Mucosa of descending colon (tissue), 3 donors: ENCODE measurements at regions not wholly inside any gene's neighbourhood (a gene's known extent, or its start where the extent isn't known, plus 50 kb on each side); places are given as distances from the start of the nearest gene placed in this dataset.
A peak's percentile ranks its signal among the peaks of the same experiment; 100 is the strongest.

Experiments used
- ATAC-seq: fragments of 200-7000 bp; cut with Tn5 transposase; one replicate; pipeline ENCODE4 v1.9.1; 2020; ENCODE audit warnings: mild to moderate bottlenecking, moderate library complexity
- DNase-seq, 3 donors: peaks; one replicate each; pipeline ENCODE4 v3.0.0-alpha.2; 2020
- H3K36me3 ChIP-seq: fragments of 200-600 bp; one replicate; pipeline ENCODE4 v1.8.0; 2021; ENCODE audit warnings: low read depth, mild to moderate bottlenecking
- H3K4me1 ChIP-seq: fragments of 200-600 bp; one replicate; pipeline ENCODE4 v1.8.0; 2021; ENCODE audit warnings: low read depth, mild to moderate bottlenecking
- H3K4me3 ChIP-seq: fragments of 200-600 bp; one replicate; pipeline ENCODE4 v1.8.0; 2021; ENCODE audit warnings: mild to moderate bottlenecking
- H3K9me3 ChIP-seq: fragments of 200-600 bp; one replicate; pipeline ENCODE4 v1.8.0; 2021; ENCODE audit warnings: mild to moderate bottlenecking
- CTCF ChIP-seq: fragments of 200-600 bp; IDR thresholded peaks from one replicate; pipeline ENCODE4 v1.8.0; 2022; ENCODE audit warnings: antibody characterized with exemption, mild to moderate bottlenecking
- intact Hi-C, 2 donors: fragments of 100-400 bp; cut with DNase I in 1 of 2; cut with micrococcal nuclease in 1 of 2; formaldehyde crosslinking; loops; one replicate each; pipeline versions ENCODE4 v1.11.0 to v1.11.1; 2022; cut with DNase I, micrococcal nuclease
- donor health status: DM: no; HTN: no; CAD: no; lungs with moderate emphysema.
- donor health status: DM: no; HTN: no; CAD: no.
- donor health status: DM: no; HTN: yes; CAD: no.

GRCh38 chr5:96336351-96336985 lies 96.6 kb downstream of the PCSK1 start:
- H3K4me3 ChIP-seq, result no peak overlapping the region
- no peaks in the 10 kb centered on the region for H3K9me3 ChIP-seq
- H3K4me1 ChIP-seq, result peaks cover under 1% of the 10 kb centered on the region
- peak; percentile 81 for ATAC-seq
- peak in 1 of 3 donors; percentile 93 for DNase-seq
- intact Hi-C loops, result loop anchor here (5.0 to 10.0 kb wide), 3 partner anchors 372 to 479 kb away; partner anchors contain the start of gene ELL2 (in 1 of the 2)
- H3K36me3 ChIP-seq, result no peaks in the 10 kb centered on the region
- TF ChIP-seq CTCF, result peak; percentile 67

GRCh38 chr5:96335873-96336272 lies 97.2 kb downstream of the PCSK1 start:
- no peak overlapping the region for H3K4me3 ChIP-seq
- H3K36me3 ChIP-seq, result no peaks in the 10 kb centered on the region
- peaks cover 6% of the 10 kb centered on the region for H3K4me1 ChIP-seq
- H3K9me3 ChIP-seq, result no peaks in the 10 kb centered on the region
- intact Hi-C loops, result loop anchor here (5.0 to 10.0 kb wide), 3 partner anchors 371 to 479 kb away; partner anchors contain the start of gene ELL2 (in 1 of the 2)
- TF ChIP-seq CTCF, result no peak
- DNase-seq (no peak), ATAC-seq (peak; percentile 44)

- intact Hi-C loops, result loop anchor here in 1 of 2 donors (10.0 kb wide), 1 partner anchor 369 kb away; the partner anchor contains the start of gene ELL2
- Histone ChIP-seq H3K4me1 (peaks cover 8% of the 10 kb centered on the region), H3K36me3 (no peaks in the 10 kb centered on the region), H3K9me3 (no peaks in the 10 kb centered on the region), H3K4me3 (no peak overlapping the region)
- no peak for TF ChIP-seq CTCF
- DNase-seq (no peak), ATAC-seq (no peak)
Measured at GRCh38 chr5:96333391-96333790, 99.7 kb downstream of the PCSK1 start.

GRCh38 chr5:96332535-96333366 lies 100.3 kb downstream of the PCSK1 start:
- ATAC-seq (peak; percentile 6), DNase-seq (no peak)
- H3K9me3 ChIP-seq, result no peaks in the 10 kb centered on the region
- no peaks in the 10 kb centered on the region for H3K36me3 ChIP-seq
- H3K4me1 ChIP-seq, result peaks cover 8% of the 10 kb centered on the region
- H3K4me3 ChIP-seq, result no peak overlapping the region
- intact Hi-C loops, result loop anchor here in 1 of 2 donors (10.0 kb wide), 1 partner anchor 368 kb away; the partner anchor contains the start of gene ELL2
- no peak for TF ChIP-seq CTCF

- peaks cover 8% of the 10 kb centered on the region for H3K4me1 ChIP-seq
- DNase-seq, result peak in 1 of 3 donors; percentile 22
- no peak for TF ChIP-seq CTCF
- no peaks in the 10 kb centered on the region for H3K9me3 ChIP-seq
- H3K4me3 ChIP-seq, result no peak overlapping the region
- no peaks in the 10 kb centered on the region for H3K36me3 ChIP-seq
- intact Hi-C loops, result loop anchor here in 1 of 2 donors (10.0 kb wide), 1 partner anchor 367 kb away; the partner anchor contains the start of gene ELL2
- peak; percentile 77 for ATAC-seq
Measured at GRCh38 chr5:96331681-96332361, 101.2 kb downstream of the PCSK1 start.
